ENCODE measurements at regions not wholly inside any gene's neighbourhood (a gene's known extent, or its start where the extent isn't known, plus 50 kb on each side); places are given as distances from the start of the nearest gene placed in this dataset.

DNA sequence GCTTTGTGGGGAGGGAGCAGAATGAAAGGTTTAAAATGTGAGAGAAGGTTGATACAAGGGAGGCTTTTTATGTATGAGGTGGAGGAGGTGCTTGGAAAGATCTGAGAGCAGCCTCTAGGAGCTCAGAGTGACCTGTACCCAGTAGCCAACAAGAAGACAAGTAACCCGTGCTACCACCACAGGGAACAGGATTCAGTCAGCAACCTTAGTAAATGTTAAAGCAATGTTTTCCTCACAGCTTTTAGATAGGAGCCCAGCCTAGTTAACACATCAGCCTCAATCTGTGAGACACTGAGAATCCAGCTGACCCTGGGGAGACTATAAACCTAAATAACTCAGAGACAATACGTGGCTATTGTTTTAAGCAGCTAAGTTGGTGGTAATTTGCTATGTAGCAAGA lies 194.9 kb upstream of the NT5C1B start:
- DNase-seq (ENCODE audit: low read depth): no peak

DNA sequence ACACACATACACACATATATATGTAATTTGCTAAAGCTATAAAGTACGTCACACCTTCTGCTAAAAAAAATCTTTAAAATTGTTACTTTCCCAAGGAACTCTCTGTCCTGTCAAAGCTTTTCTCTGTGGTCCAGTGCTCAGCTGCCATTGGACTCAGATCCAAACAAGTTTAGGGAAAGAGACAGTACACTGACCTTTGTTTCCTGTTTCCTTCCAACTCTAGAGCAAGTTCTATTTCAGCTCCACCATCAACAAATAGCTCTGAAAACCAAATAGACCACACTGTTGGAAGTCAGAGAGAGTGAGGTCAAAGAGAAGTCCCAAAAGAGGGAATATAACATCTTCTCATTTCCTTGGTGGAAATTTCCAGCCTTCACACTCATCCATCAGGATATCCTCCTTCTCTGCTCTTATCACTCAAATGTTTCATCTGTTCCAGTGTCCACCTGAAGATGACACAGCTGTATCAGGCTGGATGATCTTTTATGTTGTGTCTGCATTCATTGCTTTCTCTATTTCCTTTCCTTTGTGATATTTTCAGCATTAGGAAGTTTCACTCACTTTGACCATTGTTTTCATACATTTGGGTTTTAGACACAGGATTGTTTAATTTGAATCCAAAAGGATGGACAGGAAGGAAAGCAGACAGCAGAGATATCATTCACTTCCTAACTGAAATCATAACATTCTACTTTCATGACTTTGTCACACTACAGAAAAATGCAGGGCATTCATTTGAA lies 192.3 kb upstream of the NT5C1B start:
- DNase-seq (ENCODE audit: low read depth): no peak

DNA sequence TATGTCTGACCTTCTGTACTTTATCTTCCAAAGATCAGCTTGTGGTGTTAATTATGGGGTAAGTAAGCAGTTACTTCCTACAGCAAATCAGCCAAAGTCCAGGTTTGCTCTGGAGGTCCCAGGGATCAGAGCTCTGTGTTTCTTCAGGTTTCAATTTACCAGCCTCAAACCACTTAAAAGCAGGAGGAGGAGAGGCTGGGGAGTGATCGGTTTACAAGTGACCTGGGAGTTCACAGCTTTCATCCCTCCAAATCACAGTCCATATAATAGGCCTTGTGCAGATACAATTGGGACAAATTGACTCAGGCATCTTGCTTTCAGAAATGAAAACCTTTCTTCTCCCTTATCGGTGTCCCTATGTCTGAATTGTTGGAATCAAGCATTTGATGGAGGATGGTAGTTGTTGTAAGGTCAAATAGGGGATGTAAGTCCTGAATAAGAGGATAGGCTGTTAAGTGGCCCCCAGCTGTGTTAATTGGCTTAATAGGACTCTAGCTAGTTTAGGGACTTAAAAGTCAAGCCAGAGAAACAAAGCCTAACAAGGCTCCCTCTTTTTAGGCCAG lies 188.0 kb upstream of the NT5C1B start:
- DNase-seq (ENCODE audit: low read depth): no peak

DNA sequence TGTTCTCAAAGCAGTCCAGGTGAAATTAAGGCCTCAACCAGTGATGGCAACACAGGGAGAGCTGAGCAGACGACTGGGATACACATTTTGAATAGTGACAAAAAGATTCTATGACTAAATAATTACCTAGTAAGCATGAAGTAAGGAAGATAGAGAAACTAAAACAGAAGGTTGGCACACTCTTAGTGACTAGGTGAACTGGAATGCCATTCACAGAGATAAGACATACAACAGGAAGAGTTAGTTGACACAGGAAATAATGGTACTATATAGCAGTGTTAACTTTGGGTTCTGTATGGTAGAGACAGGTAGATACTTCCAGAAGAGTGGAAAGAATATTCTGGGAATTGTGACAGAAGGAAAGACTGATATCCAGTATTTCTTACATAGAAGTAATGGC lies 181.8 kb upstream of the NT5C1B start:
- no peak for DNase-seq (ENCODE audit: low read depth)

GRCh38 chr2:18763338-18763737 lies 174.0 kb upstream of the NT5C1B start:
- DNase-seq (ENCODE audit: low read depth): peak; percentile 29

GRCh38 chr2:18762667-18763066 lies 173.3 kb upstream of the NT5C1B start:
- no peak for DNase-seq (ENCODE audit: low read depth)

DNA sequence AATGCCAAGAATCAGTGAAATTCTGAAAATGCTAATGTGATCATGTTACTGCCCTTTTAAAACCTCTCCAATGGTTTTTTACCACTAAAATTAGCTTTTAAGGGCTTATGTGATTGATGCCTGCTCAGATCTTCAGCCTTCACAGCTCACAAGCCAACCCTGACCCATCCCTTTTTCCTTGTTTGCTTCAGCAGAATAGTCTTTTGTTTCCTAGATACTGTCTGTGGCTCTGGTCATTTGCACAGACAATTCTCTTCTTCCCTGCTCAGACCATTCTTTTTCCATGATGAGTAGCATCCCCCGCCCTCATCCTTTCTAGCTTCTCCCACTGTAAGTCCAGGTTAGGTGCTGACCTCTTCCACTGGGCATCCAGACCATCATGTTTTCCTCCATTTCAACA lies 164.9 kb upstream of the NT5C1B start:
- no peak for DNase-seq (ENCODE audit: low read depth)

DNA sequence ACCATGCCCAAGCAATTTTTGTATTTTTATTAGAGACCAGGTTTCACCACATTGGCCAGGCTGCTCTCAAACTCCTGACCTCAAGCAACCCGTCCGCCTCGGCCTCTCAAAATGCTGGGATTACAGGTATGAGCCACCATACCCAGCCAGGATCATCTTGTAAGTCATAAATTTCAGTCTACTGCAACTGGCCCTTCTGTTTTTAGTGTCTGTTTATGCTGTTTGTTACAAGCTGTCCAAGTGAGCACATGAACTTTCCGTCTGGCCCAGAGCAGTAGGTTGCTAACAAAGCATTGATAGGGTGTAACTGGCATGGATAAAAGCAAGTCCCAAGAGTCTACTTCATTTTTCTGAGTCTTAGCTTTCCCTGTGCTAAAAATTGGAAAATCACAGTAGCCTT lies 164.4 kb upstream of the NT5C1B start:
- DNase-seq (ENCODE audit: low read depth): no peak

DNA sequence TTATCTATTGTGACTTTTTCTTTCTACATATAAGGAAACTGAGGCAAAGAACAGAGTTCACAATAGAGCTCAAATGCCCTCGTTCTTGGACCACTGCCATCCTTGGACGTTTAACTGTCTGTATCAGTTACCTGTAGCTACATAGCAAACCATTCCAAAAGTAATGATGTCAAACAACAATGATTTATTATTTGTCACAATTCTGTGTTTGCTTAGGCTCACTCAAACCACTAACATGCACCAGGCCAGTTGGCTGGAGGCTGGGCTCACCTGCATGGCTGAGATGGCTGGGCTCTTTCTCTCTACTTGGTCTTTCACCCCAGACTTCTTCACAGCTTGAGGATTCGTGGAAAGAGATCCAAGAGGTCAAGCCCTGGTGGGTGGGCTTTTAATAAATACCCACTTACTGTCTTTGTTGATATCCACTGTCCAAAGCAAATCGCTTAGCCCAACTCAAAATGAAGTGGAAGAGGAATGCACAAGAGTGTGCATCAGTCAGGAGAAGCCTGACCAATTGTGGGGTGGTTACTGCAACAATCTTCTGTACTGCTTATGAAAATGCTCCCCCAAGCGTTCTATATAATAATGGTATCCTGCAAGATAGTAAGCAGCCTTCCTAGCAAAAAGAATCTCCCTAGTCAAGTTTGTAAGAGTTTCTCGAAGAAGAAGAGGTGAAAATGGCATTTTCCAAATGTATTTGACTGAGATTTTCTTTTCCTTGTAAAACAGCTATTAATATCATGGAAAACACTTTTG lies 163.5 kb upstream of the NT5C1B start:
- no peak for DNase-seq (ENCODE audit: low read depth)

DNA sequence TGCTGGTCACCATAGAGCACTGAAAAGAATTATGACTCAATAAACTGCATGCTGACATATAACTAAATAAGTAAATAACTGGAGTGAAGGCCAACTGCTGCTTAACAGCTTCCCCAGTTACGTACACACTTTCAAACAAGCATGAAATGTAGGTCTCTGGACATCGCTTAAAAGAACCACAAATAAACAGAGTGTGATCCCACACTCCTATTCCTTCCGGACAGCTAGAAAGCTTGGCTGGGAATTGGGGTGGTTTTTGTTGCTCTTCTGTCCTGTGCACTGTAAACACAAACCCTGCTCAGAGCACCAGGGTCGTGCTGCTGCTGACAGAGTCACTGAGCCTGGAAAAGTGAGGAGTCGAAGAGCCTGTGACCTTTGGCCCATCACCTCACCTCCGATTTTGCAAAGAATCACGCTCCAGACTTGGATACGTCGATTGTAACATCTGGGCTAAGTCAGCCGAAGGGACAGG lies 162.7 kb upstream of the NT5C1B start:
- DNase-seq (ENCODE audit: low read depth): no peak

GRCh38 chr2:18750672-18751554 lies 161.5 kb upstream of the NT5C1B start:
- DNase-seq (ENCODE audit: low read depth): peak; percentile 38

- DNase-seq (ENCODE audit: low read depth): peak; percentile 47
Observed at GRCh38 chr2:18749912-18750526, 160.7 kb upstream of the NT5C1B start.

- no peak for DNase-seq (ENCODE audit: low read depth)
Observed at GRCh38 chr2:18745431-18746272, 156.3 kb upstream of the NT5C1B start.

GRCh38 chr2:18741895-18742732 lies 152.7 kb upstream of the NT5C1B start:
- DNase-seq (ENCODE audit: low read depth): no peak

DNA sequence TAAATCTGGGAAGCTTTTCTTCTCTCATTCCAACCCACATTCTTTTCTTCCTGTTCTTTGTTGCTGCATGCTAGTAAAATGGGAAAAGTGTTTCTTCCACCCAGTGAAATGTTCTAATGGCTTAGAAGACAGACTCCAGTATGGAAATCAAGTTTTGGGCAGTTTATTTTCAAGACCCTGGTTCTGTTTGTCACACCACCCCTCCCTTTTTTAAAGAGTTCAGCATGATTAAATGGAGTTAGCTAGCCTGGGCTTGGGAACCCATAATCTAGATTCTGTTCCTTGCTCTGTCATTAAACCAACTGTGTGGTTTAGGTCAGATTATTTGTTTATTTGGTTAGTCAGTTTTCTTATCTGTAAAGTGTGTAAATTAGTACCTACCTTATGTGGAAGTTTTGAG lies 151.8 kb upstream of the NT5C1B start:
- no peak for DNase-seq (ENCODE audit: low read depth)

DNA sequence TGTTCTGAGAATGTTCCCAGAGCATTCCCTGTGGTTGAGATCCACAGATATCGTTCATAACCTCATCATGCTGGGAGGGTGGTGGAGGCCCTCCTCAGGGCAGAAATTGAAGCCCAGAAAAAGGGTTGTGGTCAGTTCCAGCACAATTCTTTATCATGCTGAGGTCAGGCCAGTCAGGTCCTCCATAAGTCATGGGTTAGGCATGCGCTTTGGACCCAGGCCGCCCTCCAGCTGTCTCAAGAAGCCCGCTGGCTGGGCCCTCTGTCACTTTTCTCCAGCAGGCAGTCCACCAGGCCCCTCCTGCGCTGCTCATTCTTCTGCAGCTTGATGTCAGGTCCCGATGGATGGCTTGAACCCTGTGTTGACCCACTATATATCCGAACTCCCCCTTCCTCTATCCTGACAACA lies 151.1 kb upstream of the NT5C1B start:
- DNase-seq (ENCODE audit: low read depth): no peak

- no peak for DNase-seq (ENCODE audit: low read depth)
Observed at GRCh38 chr2:18731666-18732065, 142.3 kb upstream of the NT5C1B start.

DNA sequence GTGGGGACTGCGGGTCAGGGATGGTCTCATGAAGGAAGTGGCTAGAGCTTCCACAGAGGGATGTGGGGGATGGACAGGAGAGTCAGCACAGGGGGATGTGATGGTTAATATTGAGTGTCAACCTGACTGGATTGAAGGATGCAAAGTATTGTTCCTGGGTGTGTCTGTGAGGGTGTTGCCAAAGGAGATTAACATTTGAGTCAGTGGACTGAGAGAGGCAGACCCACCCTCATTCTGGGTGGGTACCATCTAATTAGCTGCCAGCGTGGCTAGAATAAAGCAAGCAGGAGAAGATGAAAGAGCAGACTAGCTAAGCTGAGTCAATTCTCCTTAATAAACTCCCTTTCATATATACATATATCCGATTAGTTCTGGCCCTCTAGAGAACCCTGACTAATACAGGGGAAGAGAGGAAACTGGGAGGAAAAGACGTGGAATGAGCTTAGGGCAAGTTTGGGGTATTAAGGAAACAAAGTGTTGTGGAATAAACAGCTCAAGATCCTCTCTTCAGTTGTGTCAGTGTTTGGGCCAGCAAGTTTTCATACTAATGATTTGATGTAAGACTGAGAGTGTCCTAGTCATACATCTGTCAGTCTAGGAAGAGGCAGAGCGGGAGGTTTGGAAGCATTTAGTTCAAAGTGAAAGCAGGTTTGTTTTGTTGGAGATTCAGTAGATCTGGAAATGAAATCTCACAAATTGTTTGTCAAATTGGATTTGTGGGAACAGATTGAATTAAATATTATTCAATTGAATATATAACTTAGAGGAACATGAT lies 135.2 kb upstream of the NT5C1B start:
- no peak for DNase-seq (ENCODE audit: low read depth)

DNA sequence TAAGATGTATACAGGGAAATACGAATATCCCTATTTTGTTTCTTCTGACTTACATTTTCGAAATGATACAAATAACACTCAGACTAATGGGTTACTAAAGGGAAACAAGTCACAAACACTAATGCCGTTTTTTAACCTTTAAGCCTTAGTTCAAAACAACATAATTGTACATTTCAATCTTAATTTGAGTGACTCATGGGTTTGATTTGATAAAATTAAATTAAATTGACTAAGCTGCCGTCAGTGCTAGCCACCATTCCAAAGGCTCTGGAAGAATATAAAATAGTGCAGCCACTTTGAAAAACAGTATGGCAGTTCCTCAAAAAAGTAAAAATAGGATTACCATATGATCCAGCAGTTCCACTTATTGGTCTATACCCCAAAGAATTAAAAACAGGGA lies 133.8 kb upstream of the NT5C1B start:
- DNase-seq (ENCODE audit: low read depth): no peak
